ENCODE measurements at regions not wholly inside any gene's neighbourhood (a gene's known extent, or its start where the extent isn't known, plus 50 kb on each side); places are given as distances from the start of the nearest gene placed in this dataset.

- no peaks in the 10 kb centered on the region for H3K79me2 ChIP-seq (ENCODE audit: insufficient read depth, low read length)
- H3K18ac ChIP-seq (ENCODE audit: insufficient read length, low read depth, low read length): no peak overlapping the region
- TF ChIP-seq CTCF (conservative IDR thresholded peaks at IDR 0.05): no peak
- peak overlapping the region; percentile 75 for H2BK20ac ChIP-seq (ENCODE audit: low read depth, low read length, poor library complexity, severe bottlenecking)
- H3K56ac ChIP-seq (ENCODE audit: insufficient read length, low read depth, low read length): no peak overlapping the region
- H3K9ac ChIP-seq (ENCODE audit: extremely low read depth, insufficient read length, low read length): no peak overlapping the region
- no peaks in the 10 kb centered on the region for H3K79me1 ChIP-seq (ENCODE audit: insufficient read depth, low read depth, low read length, poor library complexity, severe bottlenecking)
- Mint-ChIP-seq H3K4me1 (peaks cover 10 to 11% of the 10 kb centered on the region in 2 experiments), H3K9me3 (no peaks in the 10 kb centered on the region), H3K36me3 (ENCODE audit: insufficient read depth in 1 of 3, low read depth in 3 of 3) (no peaks in the 10 kb centered on the region), H3K4me3 (no peak overlapping the region), H3K27me3 (ENCODE audit: low read depth) (no peaks in the 10 kb centered on the region), H3K27ac (no peak overlapping the region; a peak in 1 of 7 replicates)
- WGBS (ENCODE audit: extremely low coverage, insufficient read length, low lambda C conversion rate): no CpG with 5 or more reads among the region's 7 CpGs
- H3K23ac ChIP-seq (ENCODE audit: insufficient read length, low read depth, low read length): no peak overlapping the region
- H3K27ac ChIP-seq (ENCODE audit: insufficient read length, low read depth, low read length): no peak overlapping the region
- no peak overlapping the region for H2BK120ac ChIP-seq (ENCODE audit: low read depth, low read length, poor library complexity, severe bottlenecking)
- DNase-seq: no peak
- no peak overlapping the region for H2AFZ ChIP-seq (ENCODE audit: low read length)
- H3K4me2 ChIP-seq (ENCODE audit: insufficient read depth, insufficient read length, low read length): no peak overlapping the region
- no peaks in the 10 kb centered on the region for H3K27me3 ChIP-seq (ENCODE audit: insufficient read depth, low read length)
- H2BK5ac ChIP-seq (ENCODE audit: insufficient read length, low read length): no peak overlapping the region
- no peak overlapping the region for H4K91ac ChIP-seq (ENCODE audit: insufficient read length, low read depth, low read length)
- no peak overlapping the region for H3K14ac ChIP-seq (ENCODE audit: insufficient read depth, low read length)
- H3T11ph ChIP-seq (ENCODE audit: low read length): no peak overlapping the region
- H3K9me3 ChIP-seq (ENCODE audit: control insufficient read depth, low read depth, low read length): no peaks in the 10 kb centered on the region
- H4K20me1 ChIP-seq (ENCODE audit: control insufficient read depth, insufficient read depth, insufficient read length): no peaks in the 10 kb centered on the region
- H4K8ac ChIP-seq (replicated peaks; ENCODE audit: insufficient read length, low read depth, low read length): no peak overlapping the region
- no peak overlapping the region for H2BK15ac ChIP-seq (ENCODE audit: low read depth, low read length)
- H3K4ac ChIP-seq (ENCODE audit: low read depth, low read length): no peak overlapping the region
- H4K5ac ChIP-seq (ENCODE audit: insufficient read length, low read depth, low read length): no peak overlapping the region
- H3K4me1 ChIP-seq (ENCODE audit: insufficient read depth, low read length): peaks cover 4% of the 10 kb centered on the region; the same call in 1 of the 2 replicates
- no peak overlapping the region for H2BK12ac ChIP-seq (ENCODE audit: insufficient read length, low read depth, low read length)
- H3K23me2 ChIP-seq (ENCODE audit: insufficient read length, low read depth, low read length, poor library complexity, severe bottlenecking): no peaks in the 10 kb centered on the region
- peak overlapping the region; percentile 95 for H2AK5ac ChIP-seq (ENCODE audit: insufficient read length, low read length)
Observed at GRCh38 chr10:33509231-33509831, 174.9 kb upstream of the NRP1 start.

Measured in H9 (cell line).